ENCODE measurements at regions not wholly inside any gene's neighbourhood (a gene's known extent, or its start where the extent isn't known, plus 50 kb on each side); places are given as distances from the start of the nearest gene placed in this dataset.
A peak's percentile ranks its signal among the peaks of the same experiment; 100 is the strongest.

GRCh38 chr14:66401449-66402095 lies 84.6 kb upstream of the CCDC196 start:
- H3K4me3 ChIP-seq (ENCODE audit: control insufficient read depth, low read depth, low read length) = no peak overlapping the region
- DNase-seq (ENCODE audit: low read depth) = no peak
- no peak for TF ChIP-seq CTCF (IDR thresholded peaks at IDR 0.05; ENCODE audit: control insufficient read depth, insufficient read depth, low read depth, low read length, missing control alignments)

GRCh38 chr14:66403183-66403582 lies 83.0 kb upstream of the CCDC196 start:
- no peak for DNase-seq (ENCODE audit: low read depth)
- H3K4me3 ChIP-seq (ENCODE audit: control insufficient read depth, low read depth, low read length) = no peak overlapping the region
- peak; percentile 47 for TF ChIP-seq CTCF (IDR thresholded peaks at IDR 0.05; ENCODE audit: control insufficient read depth, insufficient read depth, low read depth, low read length, missing control alignments)

GRCh38 chr14:66404051-66404545 lies 82.1 kb upstream of the CCDC196 start:
- no peak for TF ChIP-seq CTCF (IDR thresholded peaks at IDR 0.05; ENCODE audit: control insufficient read depth, insufficient read depth, low read depth, low read length, missing control alignments)
- H3K4me3 ChIP-seq (ENCODE audit: control insufficient read depth, low read depth, low read length) = no peak overlapping the region
- DNase-seq (ENCODE audit: low read depth) = no peak

GRCh38 chr14:66405158-66405557 lies 81.0 kb upstream of the CCDC196 start:
- TF ChIP-seq CTCF (IDR thresholded peaks at IDR 0.05; ENCODE audit: control insufficient read depth, insufficient read depth, low read depth, low read length, missing control alignments) = no peak
- no peak overlapping the region for H3K4me3 ChIP-seq (ENCODE audit: control insufficient read depth, low read depth, low read length)
- no peak for DNase-seq (ENCODE audit: low read depth)

GRCh38 chr14:66413901-66414300 lies 72.3 kb upstream of the CCDC196 start:
- DNase-seq (ENCODE audit: low read depth) = no peak
- TF ChIP-seq CTCF (IDR thresholded peaks at IDR 0.05; ENCODE audit: control insufficient read depth, insufficient read depth, low read depth, low read length, missing control alignments) = no peak
- no peak overlapping the region for H3K4me3 ChIP-seq (ENCODE audit: control insufficient read depth, low read depth, low read length)

- no peak for DNase-seq (ENCODE audit: low read depth)
- no peak overlapping the region for H3K4me3 ChIP-seq (ENCODE audit: control insufficient read depth, low read depth, low read length)
- TF ChIP-seq CTCF (IDR thresholded peaks at IDR 0.05; ENCODE audit: control insufficient read depth, insufficient read depth, low read depth, low read length, missing control alignments) = no peak
Measured at GRCh38 chr14:66414511-66414910, 71.7 kb upstream of the CCDC196 start.

Measured in AG09309 (cell line).